C4-2B (cell line): ENCODE measurements at regions not wholly inside any gene's neighbourhood (a gene's known extent, or its start where the extent isn't known, plus 50 kb on each side); places are given as distances from the start of the nearest gene placed in this dataset.
"Not testable (repeated sequence)": the region's sequence is repeated elsewhere in the genome, so short reads cannot be mapped to it uniquely, and the experiment has no call there.

Experiments used
- H3K27ac ChIP-seq: fragments of 450-650 bp; 2 replicates; pipeline ENCODE4 v1.5.1; 2017
- CTCF ChIP-seq: fragments of 450-650 bp; conservative IDR thresholded peaks from 2 replicates; pipeline ENCODE4 v1.5.1; 2017; ENCODE audit warnings: mild to moderate bottlenecking
- ZFX ChIP-seq: fragments of 450-650 bp; IDR thresholded peaks from 2 replicates; pipeline ENCODE4 v1.6.1; 2017

DNA sequence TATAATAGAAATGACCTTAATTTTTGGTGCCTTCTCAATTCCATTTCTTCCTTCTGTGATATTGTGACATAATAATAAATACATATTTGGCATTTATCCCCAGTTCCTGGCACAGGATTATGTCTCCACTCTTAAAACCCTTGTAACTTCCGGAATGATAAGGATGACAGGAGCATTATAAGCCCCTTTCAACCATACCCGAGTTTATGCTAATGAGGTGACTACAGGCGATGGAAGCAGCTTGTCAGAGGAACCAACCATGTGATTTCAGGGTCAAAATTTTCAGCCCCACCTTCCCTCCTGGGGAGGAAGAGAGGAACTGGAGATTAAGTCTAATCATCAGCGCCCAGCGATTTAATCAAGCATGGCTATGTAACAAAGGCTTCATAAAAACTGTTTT, 528.5 kb upstream of the CRIM1 start:
- no peak for TF ChIP-seq ZFX
- TF ChIP-seq CTCF = no peak
- no peak overlapping the region for H3K27ac ChIP-seq

- no peak overlapping the region for H3K27ac ChIP-seq
Observed at GRCh38 chr2:35822716-35823115, 532.9 kb upstream of the CRIM1 start.

DNA sequence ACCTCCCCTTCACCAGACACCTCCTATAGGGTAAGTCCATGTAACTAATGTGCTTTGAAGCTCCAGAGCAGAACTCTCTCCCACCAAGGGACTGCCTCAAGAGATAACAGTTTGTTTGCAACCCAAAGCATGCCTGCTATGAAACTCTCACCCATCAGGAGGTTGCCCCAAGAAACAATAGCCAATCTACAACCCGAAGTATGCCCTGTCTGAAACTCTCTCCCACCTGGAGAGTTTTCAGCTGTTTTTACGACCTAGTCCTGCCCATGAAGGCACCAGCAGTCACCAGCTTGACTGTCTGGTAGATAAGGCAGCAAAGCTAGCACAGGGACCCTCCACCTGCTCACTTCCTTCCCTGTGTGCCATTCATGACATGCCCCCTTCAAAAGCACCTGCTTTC, 533.9 kb upstream of the CRIM1 start:
- no peak overlapping the region for H3K27ac ChIP-seq
- TF ChIP-seq CTCF (no peak), ZFX (no peak)

More at GRCh38 chr2:35822716-35823115, 532.9 kb upstream of the CRIM1 start:
- TF ChIP-seq ZFX (no peak), CTCF (no peak)

GRCh38 chr2:35820391-35820790, 535.2 kb upstream of the CRIM1 start:
- no peak for TF ChIP-seq CTCF
- TF ChIP-seq ZFX = no peak
- H3K27ac ChIP-seq = no peak overlapping the region

DNA sequence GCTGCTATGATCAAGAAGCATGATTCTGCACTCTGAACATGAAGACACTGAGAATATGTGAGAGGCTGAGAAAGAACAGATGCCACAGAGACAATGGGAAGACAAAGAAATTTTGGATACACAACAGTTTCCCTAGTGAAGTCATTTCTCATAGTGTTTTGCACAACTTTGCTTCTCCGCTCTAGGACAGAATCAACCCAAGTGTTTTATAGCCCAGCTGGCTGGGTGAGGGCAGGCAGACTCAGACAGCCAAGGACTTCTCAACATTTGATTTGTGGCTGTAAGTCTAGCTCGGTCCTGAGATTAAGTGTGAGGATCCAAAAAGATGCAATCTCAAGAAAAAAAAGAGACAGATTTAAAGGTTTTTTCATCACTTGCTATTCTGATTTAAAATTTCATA, 536.5 kb upstream of the CRIM1 start:
- TF ChIP-seq ZFX (no peak), CTCF (no peak)
- no peak overlapping the region for H3K27ac ChIP-seq

- not testable (repeated sequence) for H3K27ac ChIP-seq
Observed at GRCh38 chr2:35818359-35818758, 537.2 kb upstream of the CRIM1 start.

GRCh38 chr2:35814597-35814996, 541.0 kb upstream of the CRIM1 start:
- H3K27ac ChIP-seq = not testable (repeated sequence)

GRCh38 chr2:35803126-35803525, 552.5 kb upstream of the CRIM1 start:
- H3K27ac ChIP-seq = no peak overlapping the region
- TF ChIP-seq ZFX = no peak
- TF ChIP-seq CTCF = no peak
